RWPE2 (cell line): ENCODE measurements at regions not wholly inside any gene's neighbourhood (a gene's known extent, or its start where the extent isn't known, plus 50 kb on each side); places are given as distances from the start of the nearest gene placed in this dataset.
"Not testable (repeated sequence)": the region's sequence is repeated elsewhere in the genome, so short reads cannot be mapped to it uniquely, and the experiment has no call there.

Experiments used
- ATAC-seq: fragments of 200-7000 bp; cut with Tn5 transposase; 3 replicates; pipeline ENCODE4 v1.9.1; 2021; ENCODE audit warnings: low read depth
- DNase-seq: peaks from one replicate; pipeline ENCODE4 v3.0.0-alpha.2; 2020; ENCODE audit warnings: low spot score
- H3K27ac ChIP-seq: fragments of 450-650 bp; 2 replicates; pipeline ENCODE4 v1.5.1; 2017; ENCODE audit warnings: mild to moderate bottlenecking; ENCODE audit not compliant: poor library complexity, severe bottlenecking
- H3K27me3 ChIP-seq: fragments of 250-450 bp; sonication (Bioruptor Pico); 2 replicates; pipeline ENCODE4 v1.5.1; 2021; ENCODE audit warnings: mild to moderate bottlenecking, moderate library complexity; ENCODE audit not compliant: insufficient read depth, poor library complexity, severe bottlenecking
- H3K36me3 ChIP-seq: fragments of 250-450 bp; sonication (Bioruptor Pico); 2 replicates; pipeline ENCODE4 v1.5.1; 2020; ENCODE audit warnings: low read depth, mild to moderate bottlenecking, moderate library complexity
- H3K4me1 ChIP-seq: fragments of 250-450 bp; sonication (Bioruptor Pico); 2 replicates; pipeline ENCODE4 v1.5.1; 2021; ENCODE audit warnings: mild to moderate bottlenecking, moderate library complexity; ENCODE audit not compliant: insufficient read depth, poor library complexity, severe bottlenecking
- H3K4me3 ChIP-seq: fragments of 250-450 bp; sonication (Bioruptor Pico); 2 replicates; pipeline ENCODE4 v1.5.1; 2021; ENCODE audit warnings: mild to moderate bottlenecking, moderate library complexity; ENCODE audit not compliant: severe bottlenecking
- H3K9me3 ChIP-seq: fragments of 250-450 bp; sonication (Bioruptor Pico); 2 replicates; pipeline ENCODE4 v1.5.1; 2021; ENCODE audit warnings: mild to moderate bottlenecking, moderate library complexity; ENCODE audit not compliant: severe bottlenecking
- CTCF ChIP-seq: fragments of 450-650 bp; IDR thresholded peaks from one replicate; pipeline ENCODE4 v1.5.1; 2017; ENCODE audit warnings: mild to moderate bottlenecking, moderate library complexity; ENCODE audit not compliant: poor library complexity, severe bottlenecking

GRCh38 chr21:41611966-41612606, 104.1 kb upstream of the TMPRSS2 start:
- Histone ChIP-seq H3K9me3 (no peaks in the 10 kb centered on the region), H3K4me1 (peaks cover 25% of the 10 kb centered on the region), H3K27ac (peak overlapping the region; percentile 63), H3K27me3 (no peaks in the 10 kb centered on the region), H3K36me3 (no peaks in the 10 kb centered on the region), H3K4me3 (no peak overlapping the region)
- TF ChIP-seq CTCF = no peak
- ATAC-seq = peak; percentile 65
- peak; percentile 16 for DNase-seq

GRCh38 chr21:41611441-41611840, 103.5 kb upstream of the TMPRSS2 start:
- H3K9me3 ChIP-seq = no peaks in the 10 kb centered on the region
- H3K36me3 ChIP-seq = no peaks in the 10 kb centered on the region
- H3K27me3 ChIP-seq = no peaks in the 10 kb centered on the region
- H3K27ac ChIP-seq = no peak overlapping the region
- no peak for TF ChIP-seq CTCF
- ATAC-seq = no peak
- H3K4me1 ChIP-seq = peaks cover 24% of the 10 kb centered on the region
- H3K4me3 ChIP-seq = no peak overlapping the region
- DNase-seq = peak; percentile 13

GRCh38 chr21:41610840-41611115, 102.8 kb upstream of the TMPRSS2 start:
- H3K4me3 ChIP-seq, ATAC-seq, H3K27ac ChIP-seq, H3K9me3 ChIP-seq, H3K36me3 ChIP-seq, H3K27me3 ChIP-seq: not testable (repeated sequence)
- DNase-seq = peak; percentile 8
- H3K4me1 ChIP-seq = peaks cover 17% of the 10 kb centered on the region

GRCh38 chr21:41610042-41610839, 102.3 kb upstream of the TMPRSS2 start:
- Histone ChIP-seq H3K4me3 (no peak overlapping the region), H3K27me3 (no peaks in the 10 kb centered on the region), H3K27ac (no peak overlapping the region), H3K36me3 (no peaks in the 10 kb centered on the region), H3K4me1 (peaks cover 14% of the 10 kb centered on the region), H3K9me3 (no peaks in the 10 kb centered on the region)
- TF ChIP-seq CTCF = peak; percentile 77
- ATAC-seq (no peak), DNase-seq (peak; percentile 52)

- ATAC-seq (no peak), DNase-seq (peak; percentile 16)
- Histone ChIP-seq H3K4me1 (no peaks in the 10 kb centered on the region), H3K36me3 (no peaks in the 10 kb centered on the region), H3K4me3 (no peak overlapping the region), H3K27me3 (no peaks in the 10 kb centered on the region), H3K27ac (no peak overlapping the region), H3K9me3 (no peaks in the 10 kb centered on the region)
- no peak for TF ChIP-seq CTCF
Observed at GRCh38 chr21:41606706-41607105, 98.7 kb upstream of the TMPRSS2 start.
